Liver (tissue), 3 donors: ENCODE measurements at regions not wholly inside any gene's neighbourhood (a gene's known extent, or its start where the extent isn't known, plus 50 kb on each side); places are given as distances from the start of the nearest gene placed in this dataset.

Source experiments
- CTCF ChIP-seq: fragments of 150-350 bp; IDR thresholded peaks from 2 replicates; pipeline ENCODE4 v1.5.1; 2017; ENCODE audit warnings: improper control_type of control experiment, low read depth, low read length; ENCODE audit not compliant: missing input control
- GABPA ChIP-seq, 2 donors: IDR thresholded peaks in 1 of 2; conservative IDR thresholded peaks in 1 of 2; 2 replicates each; pipeline ENCODE4 v1.6.1; 2016; ENCODE audit warnings: antibody characterized with exemption in 2 of 2, mild to moderate bottlenecking in 1 of 2, moderate library complexity in 1 of 2
- REST ChIP-seq: IDR thresholded peaks from 2 replicates; pipeline ENCODE4 v1.6.1; 2016; ENCODE audit warnings: antibody characterized with exemption, mild to moderate bottlenecking
- donor health status: healthy.
- donor health status: healthy.

- TF ChIP-seq REST, result no peak
- no peak for TF ChIP-seq CTCF
- TF ChIP-seq GABPA (IDR thresholded peaks at IDR 0.05 in 1 of 2, conservative IDR thresholded peaks at IDR 0.05 in 1 of 2), result no peak
Measured at GRCh38 chr6:167691533-167692312, 135.0 kb upstream of the AFDN start.
